HG03039 (cell line): ENCODE measurements at regions not wholly inside any gene's neighbourhood (a gene's known extent, or its start where the extent isn't known, plus 50 kb on each side); places are given as distances from the start of the nearest gene placed in this dataset.

Experiments
- ATAC-seq: cut with Tn5 transposase; IDR thresholded peaks from one replicate; pipeline ENCODE4 v1.9.1; 2021; ENCODE audit warnings: mild to moderate bottlenecking, moderate library complexity; ENCODE audit not compliant: unreplicated experiment

- ATAC-seq, result no peak
Measured at GRCh38 chr10:3526727-3527501, 258.1 kb downstream of the KLF6 start.

- ATAC-seq, result no peak
Measured at GRCh38 chr10:3525832-3526449, 259.1 kb downstream of the KLF6 start.

GRCh38 chr10:3524086-3524960 is 260.7 kb downstream of the KLF6 start:
- ATAC-seq, result no peak

- ATAC-seq, result no peak
Measured at GRCh38 chr10:3523309-3524050, 261.5 kb downstream of the KLF6 start.

- ATAC-seq, result no peak
Measured at GRCh38 chr10:3516923-3517255, 268.1 kb downstream of the KLF6 start.

- no peak for ATAC-seq
Measured at GRCh38 chr10:3516234-3516922, 268.6 kb downstream of the KLF6 start.

- ATAC-seq, result no peak
Measured at GRCh38 chr10:3514691-3515090, 270.3 kb downstream of the KLF6 start.

GRCh38 chr10:3512263-3512662 is 272.7 kb downstream of the KLF6 start:
- no peak for ATAC-seq

- ATAC-seq, result no peak
Measured at GRCh38 chr10:3511483-3511882, 273.5 kb downstream of the KLF6 start.

GRCh38 chr10:3510741-3511140 is 274.3 kb downstream of the KLF6 start:
- no peak for ATAC-seq

- ATAC-seq, result no peak
Measured at GRCh38 chr10:3509355-3509754, 275.7 kb downstream of the KLF6 start.

- no peak for ATAC-seq
Measured at GRCh38 chr10:3503299-3503698, 281.7 kb downstream of the KLF6 start.

- no peak for ATAC-seq
Measured at GRCh38 chr10:3502673-3503072, 282.3 kb downstream of the KLF6 start.

- ATAC-seq, result no peak
Measured at GRCh38 chr10:3500408-3500856, 284.6 kb downstream of the KLF6 start.

- no peak for ATAC-seq
Measured at GRCh38 chr10:3499120-3499519, 285.9 kb downstream of the KLF6 start.

- ATAC-seq, result no peak
Measured at GRCh38 chr10:3497581-3497980, 287.4 kb downstream of the KLF6 start.

- no peak for ATAC-seq
Measured at GRCh38 chr10:3496138-3496537, 288.9 kb downstream of the KLF6 start.

- no peak for ATAC-seq
Measured at GRCh38 chr10:3495281-3495680, 289.7 kb downstream of the KLF6 start.

GRCh38 chr10:3494838-3495230 is 290.2 kb downstream of the KLF6 start:
- no peak for ATAC-seq

- no peak for ATAC-seq
Measured at GRCh38 chr10:3494131-3494837, 290.7 kb downstream of the KLF6 start.
